H1 (cell line): ENCODE measurements at regions not wholly inside any gene's neighbourhood (a gene's known extent, or its start where the extent isn't known, plus 50 kb on each side); places are given as distances from the start of the nearest gene placed in this dataset.

Experiments
- CTCF ChIA-PET: fragments of 300-600 bp; sonication (Branson Sonifier 250); formaldehyde crosslinking; loops from one replicate; lab custom pipeline; 2021; ENCODE audit not compliant: partially characterized antibody; lab: Charles Lee
- POLR2A ChIA-PET: fragments of 300-600 bp; sonication (Branson Sonifier 250); formaldehyde crosslinking; loops from one replicate; lab custom pipeline; 2021; ENCODE audit warnings: inconsistent platforms; ENCODE audit not compliant: partially characterized antibody; lab: Charles Lee
- DNase-seq, 2 experiments: peaks; one replicate each; pipeline versions ENCODE4 v3.0.0 to v3.0.0-alpha.2; 2010 to 2022; ENCODE audit warnings: low spot score in 2 of 2, low read depth in 1 of 2, mixed read lengths in 1 of 2
- FAIRE-seq: peaks from 2 replicates; lab custom pipeline; 2011; peaks lifted over from hg19 to GRCh38; lab: Jason Lieb, UNC
- H2AFZ ChIP-seq: 2 replicates; pipeline ENCODE4 v1.8.1; 2012; ENCODE audit warnings: low read length, inconsistent platforms
- H2AK5ac ChIP-seq: 2 replicates; pipeline ENCODE4 v1.6.1; 2013; ENCODE audit warnings: low read depth, low read length
- H2BK120ac ChIP-seq: replicated peaks from 2 replicates; pipeline ENCODE3; 2013; ENCODE audit warnings: low read depth, low read length, inconsistent platforms
- H2BK12ac ChIP-seq: 2 replicates; pipeline ENCODE4 v1.6.1; 2013; ENCODE audit warnings: low read depth, low read length
- H2BK15ac ChIP-seq: 2 replicates; pipeline ENCODE4 v1.6.1; 2013; ENCODE audit warnings: low read length
- H2BK20ac ChIP-seq: 2 replicates; pipeline ENCODE4 v1.6.1; 2013; ENCODE audit warnings: low read length
- H2BK5ac ChIP-seq: 2 replicates; pipeline ENCODE4 v1.6.1; 2013; ENCODE audit warnings: low read depth, low read length
- H3K14ac ChIP-seq: 2 replicates; pipeline ENCODE4 v1.6.1; 2013; ENCODE audit warnings: inconsistent platforms; ENCODE audit not compliant: insufficient read length
- H3K18ac ChIP-seq: 2 replicates; pipeline ENCODE4 v1.6.1; 2013; ENCODE audit warnings: low read length; ENCODE audit errors: extremely low read depth
- H3K23ac ChIP-seq: 2 replicates; pipeline ENCODE4 v1.6.1; 2013; ENCODE audit warnings: inconsistent platforms; ENCODE audit not compliant: insufficient read length
- H3K23me2 ChIP-seq: 2 replicates; pipeline ENCODE4 v1.6.1; 2013; ENCODE audit warnings: low read depth, low read length
- H3K27ac ChIP-seq: 2 replicates; pipeline ENCODE4 v1.6.1; 2011; ENCODE audit warnings: low read depth, low read length, inconsistent platforms
- H3K27me3 ChIP-seq, 4 experiments: replicated peaks in 1 of 4; 1 replicate in 1 of 4; 2 replicates in 3 of 4; pipeline versions ENCODE4 v1.6.1 to v1.8.1; 2011 to 2013; ENCODE audit warnings: low read length in 3 of 4, mild to moderate bottlenecking in 3 of 4, inconsistent platforms in 2 of 4, mixed read lengths in 2 of 4, moderate library complexity in 1 of 4; ENCODE audit not compliant: control insufficient read depth in 3 of 4, insufficient read depth in 3 of 4; ENCODE audit errors: extremely low read depth in 1 of 4
- H3K36me3 ChIP-seq, 4 experiments: 2 replicates each; pipeline versions ENCODE4 v1.6.1 to v1.8.1; 2011 to 2013; ENCODE audit warnings: mild to moderate bottlenecking in 4 of 4, low read length in 3 of 4, moderate library complexity in 2 of 4, control low read depth in 1 of 4, inconsistent platforms in 1 of 4; ENCODE audit not compliant: insufficient read depth in 4 of 4, control insufficient read depth in 2 of 4
- H3K4ac ChIP-seq: replicated peaks from 2 replicates; pipeline ENCODE3; 2013; ENCODE audit warnings: low read length, low read depth, mixed read lengths, inconsistent platforms; ENCODE audit not compliant: insufficient read length
- H3K4me1 ChIP-seq, 4 experiments: replicated peaks in 1 of 4; 1 replicate in 1 of 4; 2 replicates in 3 of 4; pipeline versions ENCODE4 v1.6.1 to v1.8.1; 2011 to 2013; ENCODE audit warnings: low read length in 3 of 4, inconsistent platforms in 2 of 4, mixed read lengths in 1 of 4; ENCODE audit not compliant: insufficient read depth in 4 of 4, control insufficient read depth in 3 of 4
- H3K4me2 ChIP-seq, 2 experiments: 2 replicates each; pipeline versions ENCODE4 v1.6.1 to v1.8.1; 2011 to 2013; ENCODE audit warnings: low read depth in 2 of 2, low read length in 2 of 2, control low read depth in 1 of 2, inconsistent platforms in 1 of 2, mild to moderate bottlenecking in 1 of 2; ENCODE audit not compliant: insufficient read depth in 1 of 2
- H3K4me3 ChIP-seq, 4 experiments: fragments of 200-600, 300-600 bp in 1 of 4; sonication (generic), shearing (Covaris generic), sonication (Bioruptor Twin) in 1 of 4; 2 replicates each; pipeline versions ENCODE4 v1.5.1 to v1.8.1; 2011 to 2016; ENCODE audit warnings: low read length in 4 of 4, low read depth in 3 of 4, control low read depth in 2 of 4, inconsistent platforms in 2 of 4, mild to moderate bottlenecking in 2 of 4, mixed read lengths in 1 of 4, moderate library complexity in 1 of 4; ENCODE audit not compliant: insufficient read depth in 2 of 4; ENCODE audit errors: extremely low read depth in 1 of 4
- H3K56ac ChIP-seq: replicated peaks from 2 replicates; pipeline ENCODE3; 2013; ENCODE audit warnings: low read depth, mild to moderate bottlenecking, mixed read lengths, low read length, inconsistent platforms; ENCODE audit not compliant: insufficient read length
- H3K79me1 ChIP-seq: 2 replicates; pipeline ENCODE4 v1.6.1; 2013; ENCODE audit warnings: low read depth, low read length, control low read depth
- H3K79me2 ChIP-seq, 2 experiments: 2 replicates each; pipeline versions ENCODE4 v1.6.1 to v1.8.1; 2012 to 2013; ENCODE audit warnings: low read length in 2 of 2, mild to moderate bottlenecking in 2 of 2, inconsistent platforms in 1 of 2; ENCODE audit not compliant: insufficient read depth in 2 of 2, control insufficient read depth in 1 of 2
- H3K9ac ChIP-seq, 4 experiments: replicated peaks in 1 of 4; 1 replicate in 1 of 4; 2 replicates in 3 of 4; pipeline versions ENCODE4 v1.6.1 to v1.8.1; 2011 to 2013; ENCODE audit warnings: low read depth in 3 of 4, low read length in 3 of 4, control low read depth in 2 of 4, mild to moderate bottlenecking in 2 of 4, moderate library complexity in 2 of 4, inconsistent platforms in 1 of 4; ENCODE audit errors: extremely low read depth in 1 of 4
- H3K9me3 ChIP-seq, 2 experiments: 2 replicates each; pipeline versions ENCODE4 v1.6.1 to v1.8.1; 2012 to 2013; ENCODE audit warnings: mild to moderate bottlenecking in 2 of 2, moderate library complexity in 2 of 2, control low read depth in 1 of 2, inconsistent platforms in 1 of 2, low read depth in 1 of 2, low read length in 1 of 2, mixed read lengths in 1 of 2; ENCODE audit not compliant: insufficient read depth in 2 of 2
- H4K20me1 ChIP-seq, 2 experiments: replicated peaks in 1 of 2; 2 replicates each; pipeline versions ENCODE3 to v1.8.1; 2011 to 2013; ENCODE audit warnings: inconsistent platforms in 2 of 2, low read length in 2 of 2, mild to moderate bottlenecking in 1 of 2; ENCODE audit not compliant: insufficient read depth in 2 of 2, control insufficient read depth in 1 of 2
- H4K5ac ChIP-seq: 2 replicates; pipeline ENCODE4 v1.6.1; 2013; ENCODE audit warnings: low read length, low read depth, mixed read lengths, inconsistent platforms; ENCODE audit not compliant: insufficient read length
- H4K8ac ChIP-seq: 2 replicates; pipeline ENCODE4 v1.8.0; 2013; ENCODE audit warnings: mild to moderate bottlenecking, moderate library complexity, low read length, inconsistent platforms; ENCODE audit not compliant: insufficient read depth; ENCODE audit errors: extremely low read depth
- H4K91ac ChIP-seq: replicated peaks from 2 replicates; pipeline ENCODE3; 2013; ENCODE audit warnings: low read length, mixed read lengths, inconsistent platforms; ENCODE audit not compliant: insufficient read length
- JUN ChIP-seq: IDR thresholded peaks from 2 replicates; pipeline ENCODE4 v1.6.1; 2011; ENCODE audit warnings: low read depth, mild to moderate bottlenecking, improper control_type of control experiment, low read length
- NANOG ChIP-seq: IDR thresholded peaks from 2 replicates; pipeline ENCODE4 v1.6.1; 2011; ENCODE audit warnings: low read length, low read depth, mild to moderate bottlenecking, inconsistent platforms; ENCODE audit not compliant: insufficient read depth, poor library complexity, severe bottlenecking
- WGBS, 2 experiments: shearing (Covaris generic) in 1 of 2; methylation state at CpG; one replicate each; pipeline versions ENCODE4 v1.1.6 to v1.1.7; 2013 to 2015; ENCODE audit warnings: low lambda C conversion rate in 2 of 2, mixed read lengths in 2 of 2, inconsistent platforms in 1 of 2, low coverage in 1 of 2, missing lambda C conversion rate in 1 of 2; ENCODE audit not compliant: insufficient replicate concordance in 2 of 2, insufficient coverage in 1 of 2, insufficient read length in 1 of 2; ENCODE audit errors: extremely low coverage in 1 of 2, missing lambda C conversion rate in 1 of 2; 5-methylcytosine and 5-hydroxymethylcytosine counted together

DNA sequence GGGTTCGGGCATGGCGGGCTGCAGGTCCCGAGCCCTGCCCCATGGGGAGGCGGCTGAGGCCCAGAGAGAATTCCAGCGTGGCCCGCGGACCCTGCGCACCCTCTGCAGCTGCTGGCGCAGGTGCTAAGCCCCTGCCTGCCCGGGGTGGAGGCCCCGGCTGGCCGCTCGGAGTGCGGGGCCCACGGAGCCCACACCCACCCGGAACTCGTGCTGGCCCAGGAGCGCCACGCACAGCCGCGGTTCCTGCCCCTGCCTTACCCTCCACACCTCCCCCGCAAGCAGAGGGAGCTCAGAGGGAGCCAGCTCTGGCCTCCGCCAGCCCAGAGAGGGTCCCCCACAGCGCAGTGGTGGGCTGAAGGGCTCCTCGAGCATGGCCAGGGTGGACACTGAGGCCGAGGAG is 75.3 kb downstream of the MRPS30 start:
- Histone ChIP-seq H3K14ac (no peak overlapping the region), H3K36me3 (no peaks in the 10 kb centered on the region), H3K23ac (no peak overlapping the region), H2AK5ac (no peak overlapping the region), H4K5ac (no peak overlapping the region)
- POLR2A ChIA-PET, result no interaction called here
- 94% methylated on average over 21 of the region's 26 CpGs; no CpG with 5 or more reads in 1 of the 2 experiments for WGBS, 2 experiments
- CTCF ChIA-PET, result no interaction called here
- TF ChIP-seq NANOG (no peak), JUN (no peak)
- TF ChIP-seq, all 59 proteins: peak for 0
- DNase-seq (no peak), FAIRE-seq (no peak)
- Histone ChIP-seq H3K27me3 (no peaks in the 10 kb centered on the region), H3K4me3 (no peak overlapping the region), H3K27ac (no peak overlapping the region), H4K20me1 (no peaks in the 10 kb centered on the region), H2BK120ac (no peak overlapping the region), H3K9me3 (peaks cover 0 to 7% of the 10 kb centered on the region in 2 experiments; a peak in 1 of 4 replicates), H3K4ac (no peak overlapping the region), H3K56ac (no peak overlapping the region), H3K18ac (no peak overlapping the region), H2BK20ac (no peak overlapping the region), H4K8ac (no peak overlapping the region; the same call in 1 of the 2 replicates), H2BK15ac (no peak overlapping the region), H3K23me2 (no peaks in the 10 kb centered on the region), H3K4me2 (no peak overlapping the region), H3K79me1 (no peaks in the 10 kb centered on the region), H2BK5ac (no peak overlapping the region), H4K91ac (no peak overlapping the region), H3K4me1 (no peaks in the 10 kb centered on the region), H3K79me2 (no peaks in the 10 kb centered on the region), H2BK12ac (no peak overlapping the region), H2AFZ (no peak overlapping the region), H3K9ac (no peak overlapping the region)
